ENCODE measurements at regions not wholly inside any gene's neighbourhood (a gene's known extent, or its start where the extent isn't known, plus 50 kb on each side); places are given as distances from the start of the nearest gene placed in this dataset.

- Histone ChIP-seq H3K36me3 (no peaks in the 10 kb centered on the region), H3K4me1 (no peaks in the 10 kb centered on the region), H3K9me3 (no peaks in the 10 kb centered on the region), H3K27ac (no peak overlapping the region), H3K4me3 (no peak overlapping the region), H3K27me3 (replicated peaks in 1 of 7) (peaks cover 0 to 16% (median 0%) of the 10 kb centered on the region in 7 donors)
- 77 to 83% (median 83%) methylated on average over 11 of the region's 11 CpGs for WGBS, 5 donors
- no peak for DNase-seq
- intact Hi-C loops (cut with DNase I; ENCODE audit: low total_unique reads), result no loop called here
- TF ChIP-seq POLR2A (IDR thresholded peaks at IDR 0.05) (no peak), POLR2AphosphoS5 (IDR thresholded peaks at IDR 0.05) (no peak), CTCF (IDR thresholded peaks at IDR 0.05 in 8 of 11, conservative IDR thresholded peaks at IDR 0.05 in 3 of 11) (no peak)
Measured at GRCh38 chr5:14041528-14042192, 97.2 kb upstream of the DNAH5 start.

- H3K27me3 ChIP-seq (replicated peaks in 1 of 7), result peaks cover 0 to 16% (median 0%) of the 10 kb centered on the region in 7 donors
- H3K36me3 ChIP-seq, result no peaks in the 10 kb centered on the region
- no peak for DNase-seq
- H3K4me3 ChIP-seq, result no peak overlapping the region
- intact Hi-C loops (cut with DNase I; ENCODE audit: low total_unique reads), result no loop called here
- H3K27ac ChIP-seq, result no peak overlapping the region
- TF ChIP-seq POLR2AphosphoS5 (IDR thresholded peaks at IDR 0.05) (no peak), CTCF (IDR thresholded peaks at IDR 0.05 in 8 of 11, conservative IDR thresholded peaks at IDR 0.05 in 3 of 11) (no peak), POLR2A (IDR thresholded peaks at IDR 0.05) (no peak)
- H3K9me3 ChIP-seq, result no peaks in the 10 kb centered on the region
- 68 to 81% (median 74%) methylated on average over 5 of the region's 5 CpGs for WGBS, 5 donors
- H3K4me1 ChIP-seq, result peaks cover 0 to 10% (median 4%) of the 10 kb centered on the region in 6 donors
Measured at GRCh38 chr5:14040542-14040941, 96.1 kb upstream of the DNAH5 start.

- H3K27me3 ChIP-seq (replicated peaks in 1 of 7), result peaks cover 0 to 16% (median 0%) of the 10 kb centered on the region in 7 donors
- H3K27ac ChIP-seq, result no peak overlapping the region
- H3K9me3 ChIP-seq, result no peaks in the 10 kb centered on the region
- no peaks in the 10 kb centered on the region for H3K36me3 ChIP-seq
- intact Hi-C loops (cut with DNase I; ENCODE audit: low total_unique reads), result no loop called here
- peaks cover 0 to 13% (median 6%) of the 10 kb centered on the region in 6 donors for H3K4me1 ChIP-seq
- TF ChIP-seq POLR2AphosphoS5 (IDR thresholded peaks at IDR 0.05) (no peak), CTCF (IDR thresholded peaks at IDR 0.05 in 8 of 11, conservative IDR thresholded peaks at IDR 0.05 in 3 of 11) (no peak), POLR2A (IDR thresholded peaks at IDR 0.05) (no peak)
- DNase-seq, result no peak
- 92 to 100% (median 95%) methylated on average over 1 of the region's 1 CpG for WGBS, 5 donors
- no peak overlapping the region for H3K4me3 ChIP-seq
Measured at GRCh38 chr5:14039576-14039975, 95.1 kb upstream of the DNAH5 start.

GRCh38 chr5:14039063-14039462, 94.6 kb upstream of the DNAH5 start:
- no peak for DNase-seq
- Histone ChIP-seq H3K27ac (no peak overlapping the region), H3K9me3 (no peaks in the 10 kb centered on the region), H3K36me3 (no peaks in the 10 kb centered on the region), H3K4me3 (no peak overlapping the region), H3K27me3 (replicated peaks in 1 of 7) (peaks cover 0 to 16% (median 0%) of the 10 kb centered on the region in 7 donors), H3K4me1 (peaks cover 0 to 13% (median 6%) of the 10 kb centered on the region in 6 donors)
- intact Hi-C loops (cut with DNase I; ENCODE audit: low total_unique reads), result no loop called here
- WGBS, 5 donors, result 81 to 90% (median 85%) methylated on average over 7 of the region's 7 CpGs
- TF ChIP-seq POLR2AphosphoS5 (IDR thresholded peaks at IDR 0.05) (no peak), POLR2A (IDR thresholded peaks at IDR 0.05) (no peak), CTCF (IDR thresholded peaks at IDR 0.05 in 8 of 11, conservative IDR thresholded peaks at IDR 0.05 in 3 of 11) (no peak)

Data from spleen (tissue), 11 donors.